ENCODE measurements at regions not wholly inside any gene's neighbourhood (a gene's known extent, or its start where the extent isn't known, plus 50 kb on each side); places are given as distances from the start of the nearest gene placed in this dataset.

DNA sequence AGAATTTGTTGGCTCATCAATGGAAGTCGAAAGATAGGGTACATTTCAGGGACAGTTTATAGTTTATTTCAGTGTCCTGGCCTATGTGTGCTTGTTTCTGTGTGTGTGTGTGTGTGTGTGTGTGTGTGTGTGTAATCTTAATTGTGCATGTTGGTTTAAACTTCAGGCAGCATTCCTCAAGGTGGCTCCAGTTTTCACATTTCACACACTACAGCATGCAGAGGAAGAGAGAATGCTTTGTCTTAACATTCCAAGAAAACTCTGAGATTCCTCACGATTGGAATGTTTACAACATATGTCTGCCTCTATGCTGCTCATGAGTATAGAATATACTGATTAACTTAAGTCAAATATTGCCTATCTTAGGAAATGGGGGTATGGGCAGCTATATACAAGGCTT is 332.6 kb upstream of the EPHA7 start:
- Histone ChIP-seq H3K9ac (ENCODE audit: low read depth in 1 of 2, low read length in 2 of 2) (no peak overlapping the region), H3K36me3 (ENCODE audit: control insufficient read depth in 2 of 2, insufficient read depth in 2 of 2, low read length in 2 of 2) (no peaks in the 10 kb centered on the region), H3K27ac (ENCODE audit: low read depth in 2 of 2, low read length in 2 of 2) (no peak overlapping the region), H3K9me3 (ENCODE audit: control insufficient read depth in 2 of 2, low read length in 2 of 2) (no peaks in the 10 kb centered on the region), H3K27me3 (ENCODE audit: control insufficient read depth in 2 of 2, insufficient read depth in 2 of 2, low read length in 2 of 2) (no peaks in the 10 kb centered on the region), H3K4me3 (ENCODE audit: low read length in 2 of 2) (no peak overlapping the region), H3K4me1 (ENCODE audit: control insufficient read depth in 2 of 2, insufficient read depth in 2 of 2, low read length in 2 of 2) (no peaks in the 10 kb centered on the region)

GRCh38 chr6:93749930-93750329 is 330.6 kb upstream of the EPHA7 start:
- H3K9me3 ChIP-seq (ENCODE audit: control insufficient read depth in 2 of 2, low read length in 2 of 2), result no peaks in the 10 kb centered on the region
- H3K27me3 ChIP-seq (ENCODE audit: control insufficient read depth in 2 of 2, insufficient read depth in 2 of 2, low read length in 2 of 2), result no peaks in the 10 kb centered on the region
- H3K9ac ChIP-seq (ENCODE audit: low read depth in 1 of 2, low read length in 2 of 2), result no peak overlapping the region
- no peak overlapping the region for H3K4me3 ChIP-seq (ENCODE audit: low read length in 2 of 2)
- H3K4me1 ChIP-seq (ENCODE audit: control insufficient read depth in 2 of 2, insufficient read depth in 2 of 2, low read length in 2 of 2), result no peaks in the 10 kb centered on the region
- no peaks in the 10 kb centered on the region for H3K36me3 ChIP-seq (ENCODE audit: control insufficient read depth in 2 of 2, insufficient read depth in 2 of 2, low read length in 2 of 2)
- no peak overlapping the region for H3K27ac ChIP-seq (ENCODE audit: low read depth in 2 of 2, low read length in 2 of 2)

- Histone ChIP-seq H3K9ac (ENCODE audit: low read depth in 1 of 2, low read length in 2 of 2) (no peak overlapping the region), H3K4me1 (ENCODE audit: control insufficient read depth in 2 of 2, insufficient read depth in 2 of 2, low read length in 2 of 2) (no peaks in the 10 kb centered on the region), H3K9me3 (ENCODE audit: control insufficient read depth in 2 of 2, low read length in 2 of 2) (no peaks in the 10 kb centered on the region)
Observed at GRCh38 chr6:93749191-93749590, 329.8 kb upstream of the EPHA7 start.

GRCh38 chr6:93746892-93747291 is 327.5 kb upstream of the EPHA7 start:
- H3K27ac ChIP-seq (ENCODE audit: low read depth in 2 of 2, low read length in 2 of 2), result no peak overlapping the region
- H3K9ac ChIP-seq (ENCODE audit: low read depth in 1 of 2, low read length in 2 of 2), result no peak overlapping the region
- H3K4me3 ChIP-seq (ENCODE audit: low read length in 2 of 2), result no peak overlapping the region
- H3K27me3 ChIP-seq (ENCODE audit: control insufficient read depth in 2 of 2, insufficient read depth in 2 of 2, low read length in 2 of 2), result no peaks in the 10 kb centered on the region
- H3K36me3 ChIP-seq (ENCODE audit: control insufficient read depth in 2 of 2, insufficient read depth in 2 of 2, low read length in 2 of 2), result no peaks in the 10 kb centered on the region
- H3K9me3 ChIP-seq (ENCODE audit: control insufficient read depth in 2 of 2, low read length in 2 of 2), result no peaks in the 10 kb centered on the region
- no peaks in the 10 kb centered on the region for H3K4me1 ChIP-seq (ENCODE audit: control insufficient read depth in 2 of 2, insufficient read depth in 2 of 2, low read length in 2 of 2)

More at GRCh38 chr6:93749191-93749590, 329.8 kb upstream of the EPHA7 start:
- Histone ChIP-seq H3K4me3 (ENCODE audit: low read length in 2 of 2) (no peak overlapping the region), H3K36me3 (ENCODE audit: control insufficient read depth in 2 of 2, insufficient read depth in 2 of 2, low read length in 2 of 2) (no peaks in the 10 kb centered on the region), H3K27ac (ENCODE audit: low read depth in 2 of 2, low read length in 2 of 2) (no peak overlapping the region), H3K27me3 (ENCODE audit: control insufficient read depth in 2 of 2, insufficient read depth in 2 of 2, low read length in 2 of 2) (no peaks in the 10 kb centered on the region)

DNA sequence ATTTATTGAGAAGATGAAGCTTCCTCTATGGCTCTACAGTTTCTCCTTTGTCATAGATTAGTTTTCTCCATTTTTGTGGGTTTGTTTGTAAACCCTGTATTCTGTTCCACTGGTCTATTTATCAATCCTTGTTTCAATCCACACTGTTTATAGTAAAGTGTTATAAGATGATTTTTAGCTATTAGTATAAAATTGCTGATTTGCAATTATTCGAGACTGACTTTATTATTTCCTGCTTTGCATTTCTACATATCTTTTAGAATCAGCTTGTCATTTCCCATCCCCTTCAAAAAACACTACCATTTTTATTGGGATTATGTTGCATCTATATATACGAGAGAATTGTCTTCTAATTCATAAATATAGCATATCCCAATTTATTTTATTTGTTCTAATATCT is 325.9 kb upstream of the EPHA7 start:
- Histone ChIP-seq H3K4me3 (ENCODE audit: low read length in 2 of 2) (no peak overlapping the region), H3K4me1 (ENCODE audit: control insufficient read depth in 2 of 2, insufficient read depth in 2 of 2, low read length in 2 of 2) (no peaks in the 10 kb centered on the region), H3K9ac (ENCODE audit: low read depth in 1 of 2, low read length in 2 of 2) (no peak overlapping the region), H3K36me3 (ENCODE audit: control insufficient read depth in 2 of 2, insufficient read depth in 2 of 2, low read length in 2 of 2) (no peaks in the 10 kb centered on the region), H3K9me3 (ENCODE audit: control insufficient read depth in 2 of 2, low read length in 2 of 2) (no peaks in the 10 kb centered on the region), H3K27ac (ENCODE audit: low read depth in 2 of 2, low read length in 2 of 2) (no peak overlapping the region), H3K27me3 (ENCODE audit: control insufficient read depth in 2 of 2, insufficient read depth in 2 of 2, low read length in 2 of 2) (no peaks in the 10 kb centered on the region)

DNA sequence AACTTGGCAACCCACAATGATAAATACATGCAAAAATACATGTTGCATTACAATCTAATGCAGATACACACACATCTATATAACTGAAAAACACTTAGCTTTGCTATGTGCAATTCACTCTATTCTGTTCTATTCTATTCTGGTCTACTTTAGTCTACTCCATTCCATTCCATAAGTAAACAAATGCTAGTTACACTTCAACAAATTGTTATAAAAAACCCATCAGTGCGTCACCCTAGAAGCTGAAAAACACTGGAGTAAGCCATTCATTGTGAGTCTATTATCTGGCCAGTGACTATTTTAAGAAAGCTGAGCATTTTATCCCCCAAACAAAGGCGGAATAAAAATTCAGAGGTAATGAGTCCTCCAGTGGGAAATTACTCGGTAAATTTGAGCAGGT is 315.7 kb upstream of the EPHA7 start:
- H3K27me3 ChIP-seq (ENCODE audit: control insufficient read depth in 2 of 2, insufficient read depth in 2 of 2, low read length in 2 of 2), result no peaks in the 10 kb centered on the region
- H3K36me3 ChIP-seq (ENCODE audit: control insufficient read depth in 2 of 2, insufficient read depth in 2 of 2, low read length in 2 of 2), result no peaks in the 10 kb centered on the region
- H3K4me1 ChIP-seq (ENCODE audit: control insufficient read depth in 2 of 2, insufficient read depth in 2 of 2, low read length in 2 of 2), result peaks cover 0 to 5% of the 10 kb centered on the region in 2 donors
- no peak overlapping the region for H3K27ac ChIP-seq (ENCODE audit: low read depth in 2 of 2, low read length in 2 of 2)
- no peak overlapping the region for H3K4me3 ChIP-seq (ENCODE audit: low read length in 2 of 2)
- no peaks in the 10 kb centered on the region for H3K9me3 ChIP-seq (ENCODE audit: control insufficient read depth in 2 of 2, low read length in 2 of 2)
- no peak overlapping the region for H3K9ac ChIP-seq (ENCODE audit: low read depth in 1 of 2, low read length in 2 of 2)

- Histone ChIP-seq H3K27me3 (ENCODE audit: control insufficient read depth in 2 of 2, insufficient read depth in 2 of 2, low read length in 2 of 2) (no peaks in the 10 kb centered on the region), H3K4me1 (ENCODE audit: control insufficient read depth in 2 of 2, insufficient read depth in 2 of 2, low read length in 2 of 2) (peaks cover 0 to 5% of the 10 kb centered on the region in 2 donors), H3K27ac (ENCODE audit: low read depth in 2 of 2, low read length in 2 of 2) (no peak overlapping the region), H3K4me3 (ENCODE audit: low read length in 2 of 2) (no peak overlapping the region), H3K36me3 (ENCODE audit: control insufficient read depth in 2 of 2, insufficient read depth in 2 of 2, low read length in 2 of 2) (no peaks in the 10 kb centered on the region), H3K9me3 (ENCODE audit: control insufficient read depth in 2 of 2, low read length in 2 of 2) (no peaks in the 10 kb centered on the region), H3K9ac (ENCODE audit: low read depth in 1 of 2, low read length in 2 of 2) (no peak overlapping the region)
Observed at GRCh38 chr6:93731306-93731705, 311.9 kb upstream of the EPHA7 start.

GRCh38 chr6:93728150-93728549 is 308.8 kb upstream of the EPHA7 start:
- H3K4me1 ChIP-seq (ENCODE audit: control insufficient read depth in 2 of 2, insufficient read depth in 2 of 2, low read length in 2 of 2), result peaks cover 0 to 5% of the 10 kb centered on the region in 2 donors
- no peaks in the 10 kb centered on the region for H3K27me3 ChIP-seq (ENCODE audit: control insufficient read depth in 2 of 2, insufficient read depth in 2 of 2, low read length in 2 of 2)
- H3K27ac ChIP-seq (ENCODE audit: low read depth in 2 of 2, low read length in 2 of 2), result no peak overlapping the region
- H3K9me3 ChIP-seq (ENCODE audit: control insufficient read depth in 2 of 2, low read length in 2 of 2), result no peaks in the 10 kb centered on the region
- no peak overlapping the region for H3K4me3 ChIP-seq (ENCODE audit: low read length in 2 of 2)
- no peak overlapping the region for H3K9ac ChIP-seq (ENCODE audit: low read depth in 1 of 2, low read length in 2 of 2)
- H3K36me3 ChIP-seq (ENCODE audit: control insufficient read depth in 2 of 2, insufficient read depth in 2 of 2, low read length in 2 of 2), result no peaks in the 10 kb centered on the region

DNA sequence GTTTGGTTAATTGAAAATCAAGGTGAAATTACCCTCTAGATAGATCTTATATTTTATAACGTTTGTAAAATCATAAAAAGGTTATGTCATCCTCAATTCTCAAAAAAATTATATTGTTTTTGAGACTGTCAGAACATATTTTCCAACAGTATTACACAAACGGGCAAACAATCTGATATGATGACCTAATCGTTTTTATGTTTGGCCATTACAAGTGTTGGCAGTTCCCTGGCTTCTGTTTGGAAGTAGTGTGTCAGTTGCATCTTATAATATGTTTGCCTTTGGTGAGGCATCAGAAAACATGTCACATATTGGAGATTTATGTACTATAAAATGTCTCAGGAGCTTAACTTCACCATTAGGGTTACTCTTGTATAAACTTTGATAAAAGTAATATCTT is 308.1 kb upstream of the EPHA7 start:
- Histone ChIP-seq H3K27me3 (ENCODE audit: control insufficient read depth in 2 of 2, insufficient read depth in 2 of 2, low read length in 2 of 2) (no peaks in the 10 kb centered on the region), H3K4me1 (ENCODE audit: control insufficient read depth in 2 of 2, insufficient read depth in 2 of 2, low read length in 2 of 2) (peaks cover 0 to 5% of the 10 kb centered on the region in 2 donors), H3K9ac (ENCODE audit: low read depth in 1 of 2, low read length in 2 of 2) (no peak overlapping the region), H3K4me3 (ENCODE audit: low read length in 2 of 2) (no peak overlapping the region), H3K9me3 (ENCODE audit: control insufficient read depth in 2 of 2, low read length in 2 of 2) (no peaks in the 10 kb centered on the region), H3K36me3 (ENCODE audit: control insufficient read depth in 2 of 2, insufficient read depth in 2 of 2, low read length in 2 of 2) (no peaks in the 10 kb centered on the region), H3K27ac (ENCODE audit: low read depth in 2 of 2, low read length in 2 of 2) (no peak overlapping the region)

- Histone ChIP-seq H3K9me3 (ENCODE audit: control insufficient read depth in 2 of 2, low read length in 2 of 2) (no peaks in the 10 kb centered on the region), H3K27ac (ENCODE audit: low read depth in 2 of 2, low read length in 2 of 2) (no peak overlapping the region), H3K36me3 (ENCODE audit: control insufficient read depth in 2 of 2, insufficient read depth in 2 of 2, low read length in 2 of 2) (no peaks in the 10 kb centered on the region), H3K4me1 (ENCODE audit: control insufficient read depth in 2 of 2, insufficient read depth in 2 of 2, low read length in 2 of 2) (no peaks in the 10 kb centered on the region), H3K4me3 (ENCODE audit: low read length in 2 of 2) (no peak overlapping the region), H3K27me3 (ENCODE audit: control insufficient read depth in 2 of 2, insufficient read depth in 2 of 2, low read length in 2 of 2) (no peaks in the 10 kb centered on the region), H3K9ac (ENCODE audit: low read depth in 1 of 2, low read length in 2 of 2) (no peak overlapping the region)
Observed at GRCh38 chr6:93721386-93722048, 302.2 kb upstream of the EPHA7 start.

GRCh38 chr6:93713974-93714373 is 294.6 kb upstream of the EPHA7 start:
- Histone ChIP-seq H3K27me3 (ENCODE audit: control insufficient read depth in 2 of 2, insufficient read depth in 2 of 2, low read length in 2 of 2) (no peaks in the 10 kb centered on the region), H3K27ac (ENCODE audit: low read depth in 2 of 2, low read length in 2 of 2) (no peak overlapping the region), H3K4me3 (ENCODE audit: low read length in 2 of 2) (no peak overlapping the region), H3K9ac (ENCODE audit: low read depth in 1 of 2, low read length in 2 of 2) (no peak overlapping the region), H3K4me1 (ENCODE audit: control insufficient read depth in 2 of 2, insufficient read depth in 2 of 2, low read length in 2 of 2) (no peaks in the 10 kb centered on the region), H3K9me3 (ENCODE audit: control insufficient read depth in 2 of 2, low read length in 2 of 2) (peaks cover 3 to 5% of the 10 kb centered on the region in 2 donors), H3K36me3 (ENCODE audit: control insufficient read depth in 2 of 2, insufficient read depth in 2 of 2, low read length in 2 of 2) (no peaks in the 10 kb centered on the region)
